Right atrium auricular region (tissue), 2 donors: ENCODE measurements at regions not wholly inside any gene's neighbourhood (a gene's known extent, or its start where the extent isn't known, plus 50 kb on each side); places are given as distances from the start of the nearest gene placed in this dataset.

Experiments
- DNase-seq: peaks from one replicate; pipeline ENCODE4 v3.0.0-alpha.2; 2019; ENCODE audit warnings: low spot score
- H3K27ac ChIP-seq, 2 donors: fragments of 200-600 bp; sonication (generic); 1 replicate in 1 of 2; 2 replicates in 1 of 2; pipeline ENCODE4 v1.5.1; 2016 to 2019
- H3K27me3 ChIP-seq, 2 donors: fragments of 200-600 bp; sonication (generic); one replicate each; pipeline versions ENCODE4 v1.5.1 to v1.6.0; 2017 to 2019
- H3K36me3 ChIP-seq: fragments of 200-600 bp; sonication (generic); one replicate; pipeline ENCODE4 v1.5.1; 2016
- H3K4me1 ChIP-seq, 2 donors: fragments of 200-600 bp; sonication (generic); one replicate each; pipeline versions ENCODE4 v1.5.1 to v1.6.0; 2017 to 2019
- H3K4me3 ChIP-seq, 2 donors: fragments of 200-600 bp; sonication (generic); 1 replicate in 1 of 2; 2 replicates in 1 of 2; pipeline ENCODE4 v1.5.1; 2017 to 2019; ENCODE audit warnings: mild to moderate bottlenecking in 1 of 2, moderate library complexity in 1 of 2
- H3K9me3 ChIP-seq, 2 donors: fragments of 200-600 bp; sonication (generic); one replicate each; pipeline ENCODE4 v1.5.1; 2019
- CTCF ChIP-seq, 2 donors: fragments of 200-600 bp; sonication (generic); IDR thresholded peaks; one replicate each; pipeline ENCODE4 v1.5.1; 2019; ENCODE audit warnings: antibody characterized with exemption in 2 of 2

- no peak overlapping the region for H3K4me3 ChIP-seq
- no peak for TF ChIP-seq CTCF (IDR thresholded peaks at IDR 0.05)
- no peaks in the 10 kb centered on the region for H3K27me3 ChIP-seq
- H3K4me1 ChIP-seq = no peaks in the 10 kb centered on the region
- no peak overlapping the region for H3K27ac ChIP-seq
- H3K36me3 ChIP-seq = no peaks in the 10 kb centered on the region
- H3K9me3 ChIP-seq = no peaks in the 10 kb centered on the region
- no peak for DNase-seq
Observed at GRCh38 chr19:28530406-28531035, 682.4 kb downstream of the UQCRFS1 start.

- Histone ChIP-seq H3K27ac (no peak overlapping the region), H3K4me1 (no peaks in the 10 kb centered on the region), H3K9me3 (no peaks in the 10 kb centered on the region), H3K36me3 (no peaks in the 10 kb centered on the region), H3K4me3 (no peak overlapping the region), H3K27me3 (no peaks in the 10 kb centered on the region)
- DNase-seq = no peak
- no peak for TF ChIP-seq CTCF (IDR thresholded peaks at IDR 0.05)
Observed at GRCh38 chr19:28526038-28526437, 686.9 kb downstream of the UQCRFS1 start.

- no peak for TF ChIP-seq CTCF (IDR thresholded peaks at IDR 0.05)
- Histone ChIP-seq H3K27ac (no peak overlapping the region), H3K9me3 (no peaks in the 10 kb centered on the region), H3K27me3 (no peaks in the 10 kb centered on the region), H3K4me3 (no peak overlapping the region), H3K4me1 (no peaks in the 10 kb centered on the region), H3K36me3 (no peaks in the 10 kb centered on the region)
- no peak for DNase-seq
Observed at GRCh38 chr19:28523619-28524018, 689.3 kb downstream of the UQCRFS1 start.

- no peak overlapping the region for H3K27ac ChIP-seq
- no peaks in the 10 kb centered on the region for H3K27me3 ChIP-seq
- no peaks in the 10 kb centered on the region for H3K4me1 ChIP-seq
- H3K4me3 ChIP-seq = no peak overlapping the region
- no peak for DNase-seq
- no peaks in the 10 kb centered on the region for H3K36me3 ChIP-seq
- no peak for TF ChIP-seq CTCF (IDR thresholded peaks at IDR 0.05)
- H3K9me3 ChIP-seq = no peaks in the 10 kb centered on the region
Observed at GRCh38 chr19:28522545-28522922, 690.4 kb downstream of the UQCRFS1 start.

GRCh38 chr19:28521614-28522544 is 691.1 kb downstream of the UQCRFS1 start:
- DNase-seq = no peak
- H3K36me3 ChIP-seq = no peaks in the 10 kb centered on the region
- no peaks in the 10 kb centered on the region for H3K9me3 ChIP-seq
- no peak overlapping the region for H3K27ac ChIP-seq
- no peaks in the 10 kb centered on the region for H3K4me1 ChIP-seq
- TF ChIP-seq CTCF (IDR thresholded peaks at IDR 0.05) = no peak
- H3K27me3 ChIP-seq = no peaks in the 10 kb centered on the region
- H3K4me3 ChIP-seq = no peak overlapping the region
